Stimulated activated CD4-positive, alpha-beta T cell treated with anti-CD3 and anti-CD28 coated beads, Interleukin-15, amount 100 ng/mL, for 24 hours (primary cell): ENCODE measurements at regions not wholly inside any gene's neighbourhood (a gene's known extent, or its start where the extent isn't known, plus 50 kb on each side); places are given as distances from the start of the nearest gene placed in this dataset.

Source experiments
- DNase-seq: peaks from one replicate; pipeline ENCODE4 v3.0.0-alpha.2; 2020

GRCh38 chr6:167049275-167049674, 50.1 kb downstream of the CEP43 start:
- DNase-seq, result no peak

- no peak for DNase-seq
Observed at GRCh38 chr6:167050903-167051302, 51.7 kb downstream of the CEP43 start.

- no peak for DNase-seq
Observed at GRCh38 chr6:167053895-167054530, 54.8 kb downstream of the CEP43 start.

- no peak for DNase-seq
Observed at GRCh38 chr6:167054987-167055386, 55.8 kb downstream of the CEP43 start.

GRCh38 chr6:167056370-167056769, 57.2 kb downstream of the CEP43 start:
- DNase-seq, result peak; percentile 27

- DNase-seq, result no peak
Observed at GRCh38 chr6:167058261-167058660, 59.1 kb downstream of the CEP43 start.
